ENCODE measurements at regions not wholly inside any gene's neighbourhood (a gene's known extent, or its start where the extent isn't known, plus 50 kb on each side); places are given as distances from the start of the nearest gene placed in this dataset.

GRCh38 chrX:106510713-106511403 lies 100.9 kb upstream of the RADX start:
- no peak for TF ChIP-seq CTCF (conservative IDR thresholded peaks at IDR 0.05; ENCODE audit: low read depth in 2 of 2)
- TF ChIP-seq JUNB (IDR thresholded peaks at IDR 0.05; ENCODE audit: unreplicated experiment), result no peak
- TF ChIP-seq NANOG (IDR thresholded peaks at IDR 0.05; ENCODE audit: borderline replicate concordance), result no peak
- TF ChIP-seq ZNF331 (CRISPR knock-in tag; IDR thresholded peaks at IDR 0.05; ENCODE audit: low read depth), result no peak
- no peak for TF ChIP-seq REST (IDR thresholded peaks at IDR 0.05; ENCODE audit: unreplicated experiment)
- TF ChIP-seq EZH2 (IDR thresholded peaks at IDR 0.05; ENCODE audit: low read depth, unreplicated experiment), result no peak
- TF ChIP-seq POLR2AphosphoS5 (IDR thresholded peaks at IDR 0.05; ENCODE audit: low read depth), result no peak

All from GM23338 (cell line).